IMR-90 (cell line): ENCODE measurements at regions not wholly inside any gene's neighbourhood (a gene's known extent, or its start where the extent isn't known, plus 50 kb on each side); places are given as distances from the start of the nearest gene placed in this dataset.

Experiments
- ATAC-seq: fragments of 200-7000 bp; cut with Tn5 transposase; 2 replicates; pipeline ENCODE4 v1.9.1; 2020; ENCODE audit warnings: low read depth, mild to moderate bottlenecking, moderate library complexity
- BruUV-seq: library from RNA; stranded (reverse); fragments of 400-500 nt; replicated peaks from 2 replicates; lab custom pipeline; 2021; lab: Mats Ljungman, UMichigan
- CTCF ChIA-PET: fragments of 300-600 bp; formaldehyde crosslinking; extraction: SDS; loops from one replicate; lab custom pipeline; 2021; ENCODE audit warnings: antibody characterized with exemption; lab: Yijun Ruan, JAX
- POLR2A ChIA-PET: fragments of 300-600 bp; sonication (Branson Sonifier 250); formaldehyde crosslinking; loops from one replicate; lab custom pipeline; 2022; ENCODE audit warnings: antibody characterized with exemption; ENCODE audit not compliant: unreplicated experiment; lab: Charles Lee
- DNase-seq: peaks from one replicate; pipeline ENCODE4 v3.0.0; 2013
- H2AFZ ChIP-seq: replicated peaks from 2 replicates; pipeline ENCODE3; 2013; ENCODE audit warnings: low read length, mild to moderate bottlenecking; ENCODE audit not compliant: poor library complexity
- H2AK5ac ChIP-seq: 2 replicates; pipeline ENCODE4 v1.6.1; 2013; ENCODE audit warnings: low read depth, low read length, inconsistent platforms
- H2AK9ac ChIP-seq: replicated peaks from 2 replicates; pipeline ENCODE3; 2013; ENCODE audit warnings: mild to moderate bottlenecking, low read depth, low read length, moderate library complexity; ENCODE audit not compliant: poor library complexity
- H2BK120ac ChIP-seq: 2 replicates; pipeline ENCODE4 v1.6.1; 2013; ENCODE audit warnings: low read depth, low read length, inconsistent platforms
- H2BK15ac ChIP-seq: 3 replicates; pipeline ENCODE4 v1.6.1; 2013; ENCODE audit warnings: low read depth, low read length, inconsistent platforms
- H2BK20ac ChIP-seq: 2 replicates; pipeline ENCODE4 v1.6.1; 2013; ENCODE audit warnings: low read depth, mild to moderate bottlenecking, inconsistent platforms, low read length, moderate library complexity
- H2BK5ac ChIP-seq: 2 replicates; pipeline ENCODE4 v1.6.1; 2013; ENCODE audit warnings: mild to moderate bottlenecking, low read depth, low read length, inconsistent platforms; ENCODE audit not compliant: poor library complexity, severe bottlenecking
- H3K14ac ChIP-seq: replicated peaks from 2 replicates; pipeline ENCODE4 v1.6.1; 2013; ENCODE audit warnings: low read depth, low read length, inconsistent platforms
- H3K18ac ChIP-seq: 2 replicates; pipeline ENCODE4 v1.6.1; 2013; ENCODE audit warnings: low read depth, low read length, control low read depth
- H3K23ac ChIP-seq: 2 replicates; pipeline ENCODE4 v1.6.1; 2013; ENCODE audit warnings: low read depth, low read length, inconsistent platforms
- H3K27ac ChIP-seq: 2 replicates; pipeline ENCODE4 v1.5.1; 2013; ENCODE audit warnings: mild to moderate bottlenecking, control low read depth, low read length; ENCODE audit not compliant: insufficient read depth
- H3K27me3 ChIP-seq: 2 replicates; pipeline ENCODE4 v1.6.1; 2013; ENCODE audit warnings: low read length; ENCODE audit not compliant: control insufficient read depth, insufficient read depth
- H3K36me3 ChIP-seq: 2 replicates; pipeline ENCODE4 v1.6.1; 2013; ENCODE audit warnings: low read length, mixed read lengths; ENCODE audit not compliant: control insufficient read depth, insufficient read depth
- H3K4ac ChIP-seq: 2 replicates; pipeline ENCODE4 v1.6.1; 2013; ENCODE audit warnings: low read depth, low read length, inconsistent platforms
- H3K4me1 ChIP-seq: 2 replicates; pipeline ENCODE4 v1.6.1; 2013; ENCODE audit warnings: low read length, mixed read lengths; ENCODE audit not compliant: control insufficient read depth, insufficient read depth
- H3K4me2 ChIP-seq: 2 replicates; pipeline ENCODE4 v1.6.1; 2013; ENCODE audit warnings: low read depth, mild to moderate bottlenecking, control low read depth, low read length, moderate library complexity
- H3K4me3 ChIP-seq: 2 replicates; pipeline ENCODE4 v1.5.1; 2013; ENCODE audit warnings: low read depth, mild to moderate bottlenecking, control low read depth, low read length, moderate library complexity; ENCODE audit not compliant: insufficient read depth
- H3K56ac ChIP-seq: 2 replicates; pipeline ENCODE4 v1.6.1; 2013; ENCODE audit warnings: low read length, inconsistent platforms; ENCODE audit not compliant: insufficient read depth; ENCODE audit errors: extremely low read depth
- H3K79me1 ChIP-seq, 2 experiments: 2 replicates each; pipeline ENCODE4 v1.6.1; 2013; ENCODE audit warnings: low read length in 2 of 2, inconsistent platforms in 1 of 2, low read depth in 1 of 2
- H3K9ac ChIP-seq: 2 replicates; pipeline ENCODE4 v1.6.1; 2013; ENCODE audit warnings: low read depth, low read length, control low read depth
- H3K9me1 ChIP-seq: 2 replicates; pipeline ENCODE4 v1.6.1; 2013; ENCODE audit warnings: low read length, inconsistent platforms; ENCODE audit not compliant: insufficient read depth
- H3K9me3 ChIP-seq: 2 replicates; pipeline ENCODE4 v1.6.1; 2013; ENCODE audit warnings: low read length; ENCODE audit not compliant: control insufficient read depth, insufficient read depth
- H4K20me1 ChIP-seq: 2 replicates; pipeline ENCODE4 v1.6.1; 2013; ENCODE audit warnings: low read length, inconsistent platforms; ENCODE audit not compliant: insufficient read depth
- H4K5ac ChIP-seq: 2 replicates; pipeline ENCODE4 v1.6.1; 2013; ENCODE audit warnings: mild to moderate bottlenecking, low read depth, low read length, control low read depth
- H4K8ac ChIP-seq, 2 experiments: 2 replicates each; pipeline ENCODE4 v1.6.1; 2013; ENCODE audit warnings: low read depth in 2 of 2, low read length in 2 of 2, control low read depth in 1 of 2, inconsistent platforms in 1 of 2
- H4K91ac ChIP-seq: 2 replicates; pipeline ENCODE4 v1.6.1; 2013; ENCODE audit warnings: low read depth, low read length, inconsistent platforms; ENCODE audit not compliant: insufficient read depth
- BHLHE40 ChIP-seq: fragments of 150-350 bp; IDR thresholded peaks from 2 replicates; pipeline ENCODE4 v1.6.1; 2016; ENCODE audit warnings: mild to moderate bottlenecking, low read depth, low read length
- CEBPB ChIP-seq: IDR thresholded peaks from 2 replicates; pipeline ENCODE4 v1.6.1; 2012; ENCODE audit warnings: low read depth, low read length, improper control_type of control experiment
- WGBS, 2 experiments: methylation state at CpG; one replicate each; pipeline versions ENCODE4 v1.1.5 to v1.1.7; 2013; ENCODE audit warnings: missing lambda C conversion rate in 2 of 2; ENCODE audit not compliant: insufficient read length in 1 of 2; ENCODE audit errors: extremely low coverage in 2 of 2; 5-methylcytosine and 5-hydroxymethylcytosine counted together
- dilution Hi-C: fragments of 300-500 bp; cut with HindIII; formaldehyde crosslinking; loops from one replicate; pipeline ENCODE4 v1.14.3; 2018; ENCODE audit warnings: low sequenced_read_pairs; ENCODE audit not compliant: unreplicated experiment
- in situ Hi-C: fragments of 300-500 bp; cut with MboI; formaldehyde crosslinking; loops from 3 replicates; pipeline ENCODE4 v1.14.3; 2019; ENCODE audit warnings: low sequenced_read_pairs, inconsistent platforms, mixed read lengths
- intact Hi-C: fragments of 100-400 bp; cut with micrococcal nuclease; formaldehyde crosslinking; loops from 2 replicates; pipeline ENCODE4 v1.10.0; 2022

DNA sequence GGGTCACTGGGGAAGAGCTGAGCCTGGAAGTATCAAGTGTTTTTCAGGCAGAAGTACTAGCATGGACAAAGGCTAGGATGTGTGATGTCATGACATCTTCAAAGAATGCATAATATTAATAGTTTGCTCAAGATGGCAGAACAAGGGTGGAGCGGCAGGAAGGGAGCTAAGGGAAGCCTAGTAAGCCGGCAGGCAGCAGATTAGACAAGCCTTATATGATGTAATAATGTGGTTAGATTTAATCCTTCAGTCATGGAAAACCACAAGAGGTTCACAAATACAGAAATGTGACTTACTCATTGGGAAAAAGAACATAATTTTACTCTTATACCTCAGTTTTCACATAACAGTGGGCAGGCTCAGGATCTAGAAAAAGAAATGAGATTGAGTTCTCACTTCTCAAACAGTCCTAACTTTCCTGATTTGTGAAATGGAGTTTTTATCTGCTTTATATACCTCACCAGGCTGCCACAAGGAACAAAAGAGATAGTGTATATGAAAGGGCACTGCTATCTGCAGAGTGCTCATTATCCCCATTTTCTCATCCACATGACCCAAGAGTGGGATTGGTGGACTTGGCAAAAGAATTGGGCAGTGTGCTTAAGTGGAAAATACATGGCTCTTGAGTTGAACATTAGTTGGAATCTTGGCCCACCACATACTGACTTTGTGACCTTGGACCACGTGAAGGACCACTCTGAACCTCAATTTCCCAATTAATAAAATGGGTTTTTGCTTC, 89.1 kb upstream of the LHCGR start:
- Histone ChIP-seq H3K4ac (peak overlapping the region; percentile 83), H3K9me1 (peaks cover 11% of the 10 kb centered on the region), H2AFZ (no peak overlapping the region), H3K18ac (peak overlapping the region; percentile 92), H3K4me3 (no peak overlapping the region), H2BK5ac (peak overlapping the region; percentile 20), H3K9me3 (peaks cover 2% of the 10 kb centered on the region; the same call in 1 of the 2 replicates), H3K56ac (no peak overlapping the region), H3K23ac (peak overlapping the region; percentile 13; the same call in 1 of the 2 replicates), H2BK15ac (peak overlapping the region; percentile 63), H3K27ac (no peak overlapping the region), H2BK120ac (peak overlapping the region; percentile 76), H4K91ac (peak overlapping the region; percentile 43), H4K5ac (peak overlapping the region; percentile 80; the same call in 1 of the 2 replicates), H3K14ac (peak overlapping the region; percentile 82), H4K20me1 (no peaks in the 10 kb centered on the region), H4K8ac (peak overlapping the region; percentile 26 to 56; a peak in 3 of 4 replicates), H2BK20ac (peak overlapping the region; percentile 81), H2AK5ac (peak overlapping the region; percentile 85), H3K9ac (no peak overlapping the region), H3K4me1 (peaks cover 11% of the 10 kb centered on the region), H3K36me3 (no peaks in the 10 kb centered on the region), H3K27me3 (no peaks in the 10 kb centered on the region), H2AK9ac (peak overlapping the region; percentile 71), H3K79me1 (no peaks in the 10 kb centered on the region), H3K4me2 (no peak overlapping the region)
- no peak for TF ChIP-seq BHLHE40
- peak; percentile 88 for TF ChIP-seq CEBPB
- DNase-seq = peak; percentile 88
- dilution Hi-C loops (no loop called here), intact Hi-C loops (no loop called here), in situ Hi-C loops (no loop called here)
- no CpG with 5 or more reads among the region's 3 CpGs for WGBS, 2 experiments
- CTCF ChIA-PET = interaction anchor here (1.1 to 1.3 kb wide), 2 partner anchors 11 to 16 kb away, joined by 3 to 4 read pairs; no protein-coding TSS in a partner anchor
- BruUV-seq = no TSS peak
- peak; percentile 79 for ATAC-seq
- POLR2A ChIA-PET = no interaction called here
